Upper lobe of right lung (tissue), 1 donor: ENCODE measurements at regions not wholly inside any gene's neighbourhood (a gene's known extent, or its start where the extent isn't known, plus 50 kb on each side); places are given as distances from the start of the nearest gene placed in this dataset.
A peak's percentile ranks its signal among the peaks of the same experiment; 100 is the strongest.

Source experiments
- ATAC-seq: fragments of 200-7000 bp; cut with Tn5 transposase; one replicate; pipeline ENCODE4 v1.9.1; 2020; ENCODE audit warnings: mild to moderate bottlenecking, moderate library complexity
- DNase-seq: peaks from one replicate; pipeline ENCODE4 v3.0.0-alpha.2; 2020
- H3K27ac ChIP-seq: fragments of 200-600 bp; one replicate; pipeline ENCODE4 v1.8.0; 2022
- H3K27me3 ChIP-seq: fragments of 200-600 bp; one replicate; pipeline ENCODE4 v1.8.0; 2022; ENCODE audit warnings: mild to moderate bottlenecking
- H3K36me3 ChIP-seq: fragments of 200-600 bp; one replicate; pipeline ENCODE4 v1.8.0; 2022
- H3K4me1 ChIP-seq: fragments of 200-600 bp; one replicate; pipeline ENCODE4 v1.8.0; 2022
- H3K4me3 ChIP-seq: fragments of 200-600 bp; one replicate; pipeline ENCODE4 v1.8.0; 2022; ENCODE audit warnings: mild to moderate bottlenecking
- H3K9me3 ChIP-seq: fragments of 200-600 bp; one replicate; pipeline ENCODE4 v1.8.0; 2022
- CTCF ChIP-seq: fragments of 200-600 bp; IDR thresholded peaks from one replicate; pipeline ENCODE4 v1.8.0; 2022; ENCODE audit warnings: antibody characterized with exemption
- intact Hi-C: fragments of 100-400 bp; cut with DNase I; formaldehyde crosslinking; loops from one replicate; pipeline ENCODE4 v1.11.0; 2022
- donor health status: DM: no; HTN: yes; CAD: no; lungs with severe emphysema.

DNA sequence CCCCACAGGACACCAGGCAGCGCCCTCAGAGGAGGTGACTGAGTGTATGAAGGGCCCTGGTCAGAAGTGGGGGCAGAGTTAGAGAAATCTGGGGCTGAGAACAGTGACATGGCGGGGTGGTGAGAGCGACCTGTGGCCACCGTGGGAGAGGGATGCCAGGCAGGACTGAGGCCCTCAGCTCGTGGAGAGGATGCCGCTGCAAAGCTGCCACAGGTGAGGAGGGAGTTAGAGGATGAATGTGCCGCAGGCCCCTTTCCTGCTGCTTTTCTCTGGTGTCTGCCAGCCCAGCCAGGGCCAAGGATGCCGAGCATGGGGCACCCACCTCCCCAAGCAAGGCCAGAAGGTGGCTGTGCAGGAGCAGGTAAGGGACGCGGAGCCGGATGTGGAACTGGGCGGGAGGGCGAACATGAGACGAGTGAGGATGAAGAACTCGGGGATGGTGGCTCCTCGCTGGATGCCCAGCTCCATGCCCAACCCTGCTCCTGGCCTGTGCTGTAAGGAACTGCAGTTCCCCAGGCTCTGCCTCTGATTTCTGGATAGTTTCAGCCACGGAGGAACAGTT lies 269.2 kb upstream of the HDAC4 start:
- H3K36me3 ChIP-seq: no peaks in the 10 kb centered on the region
- no peaks in the 10 kb centered on the region for H3K4me1 ChIP-seq
- intact Hi-C loops: no loop called here
- no peak for TF ChIP-seq CTCF
- no peak overlapping the region for H3K4me3 ChIP-seq
- DNase-seq (peak; percentile 60), ATAC-seq (no peak)
- no peaks in the 10 kb centered on the region for H3K27me3 ChIP-seq
- H3K9me3 ChIP-seq: no peaks in the 10 kb centered on the region
- no peak overlapping the region for H3K27ac ChIP-seq

DNA sequence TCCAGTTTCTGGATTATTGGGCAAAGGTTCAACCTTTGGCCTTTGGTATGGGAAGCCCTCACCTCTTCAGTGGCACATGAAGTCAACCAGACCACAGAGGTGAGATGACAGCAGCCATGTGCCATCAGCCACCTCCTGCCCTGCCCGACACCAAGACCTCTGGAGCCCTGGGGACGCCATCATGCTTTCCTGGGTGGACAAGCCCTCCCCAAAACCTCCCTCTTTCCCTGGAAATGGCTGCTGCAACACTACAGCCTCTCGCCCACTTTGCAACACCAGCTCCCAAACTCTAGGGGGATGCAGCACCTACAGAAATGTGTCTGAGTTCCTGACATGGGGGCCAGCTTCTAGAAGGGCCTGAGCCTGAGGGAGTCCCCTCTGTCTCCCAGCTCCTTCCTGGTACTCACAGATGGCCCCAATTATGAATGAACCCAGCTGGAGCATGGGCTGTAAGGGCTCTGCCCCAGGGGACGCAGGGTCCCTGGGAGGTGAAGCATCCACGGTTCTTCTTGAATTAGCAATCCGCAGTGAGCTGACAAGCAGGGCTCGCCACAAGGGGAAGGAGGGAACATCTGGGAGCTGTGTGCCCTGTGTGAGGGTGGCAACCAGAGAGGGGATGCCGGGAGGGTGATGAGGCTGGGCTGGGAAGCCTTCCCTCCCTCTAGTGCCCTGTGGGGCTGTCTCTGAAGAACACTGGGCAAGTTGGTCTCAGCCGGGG lies 268.5 kb upstream of the HDAC4 start:
- peaks cover 1% of the 10 kb centered on the region for H3K27me3 ChIP-seq
- DNase-seq: peak; percentile 52
- no peak overlapping the region for H3K27ac ChIP-seq
- no peaks in the 10 kb centered on the region for H3K9me3 ChIP-seq
- H3K4me3 ChIP-seq: no peak overlapping the region
- no peaks in the 10 kb centered on the region for H3K36me3 ChIP-seq
- intact Hi-C loops: no loop called here
- no peaks in the 10 kb centered on the region for H3K4me1 ChIP-seq
- no peak for TF ChIP-seq CTCF
- ATAC-seq: no peak

DNA sequence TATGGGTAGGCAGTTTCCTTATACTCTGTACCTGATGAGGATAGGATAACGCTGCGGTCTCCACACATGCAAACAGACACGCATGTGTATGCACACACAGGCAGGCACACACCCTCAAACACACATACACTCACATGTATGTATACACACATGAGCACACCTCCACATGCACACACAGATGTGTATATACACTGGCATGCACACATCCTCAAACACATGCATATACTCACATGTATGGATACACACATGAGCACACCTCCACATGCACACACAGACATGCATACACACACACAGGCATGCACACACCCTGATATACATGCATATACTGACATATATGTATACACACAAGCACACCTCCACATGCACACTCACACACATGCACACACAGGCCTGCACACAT lies 267.8 kb upstream of the HDAC4 start:
- intact Hi-C loops: no loop called here
- H3K36me3 ChIP-seq: no peaks in the 10 kb centered on the region
- H3K27ac ChIP-seq: no peak overlapping the region
- ATAC-seq: no peak
- no peaks in the 10 kb centered on the region for H3K9me3 ChIP-seq
- H3K4me3 ChIP-seq: no peak overlapping the region
- H3K27me3 ChIP-seq: peaks cover 6% of the 10 kb centered on the region
- no peak for DNase-seq
- H3K4me1 ChIP-seq: no peaks in the 10 kb centered on the region
- no peak for TF ChIP-seq CTCF

DNA sequence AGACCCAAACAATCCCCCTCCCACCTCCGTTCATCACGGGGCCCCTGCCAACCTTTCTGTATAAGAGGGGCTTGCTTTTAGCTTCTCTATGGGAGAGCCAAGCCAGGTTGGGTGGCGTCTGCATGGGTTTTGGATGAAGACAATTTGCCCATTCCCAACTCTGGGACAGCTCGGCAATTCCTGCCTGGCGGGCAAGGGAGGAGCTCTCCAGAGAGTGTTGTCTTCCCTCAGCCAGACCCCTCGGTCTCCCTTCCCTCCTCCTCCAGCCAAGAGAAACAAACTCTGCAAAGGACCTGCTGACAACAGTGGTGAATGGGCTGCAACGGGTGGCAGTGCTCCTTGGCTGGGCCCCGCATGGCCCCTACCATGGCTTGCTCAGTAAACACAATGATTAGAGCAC lies 267.2 kb upstream of the HDAC4 start:
- no peak for TF ChIP-seq CTCF
- ATAC-seq (no peak), DNase-seq (no peak)
- Histone ChIP-seq H3K4me3 (no peak overlapping the region), H3K27me3 (peaks cover 9% of the 10 kb centered on the region), H3K9me3 (no peaks in the 10 kb centered on the region), H3K4me1 (no peaks in the 10 kb centered on the region), H3K36me3 (no peaks in the 10 kb centered on the region), H3K27ac (no peak overlapping the region)
- intact Hi-C loops: no loop called here

GRCh38 chr2:239667431-239667985 lies 266.7 kb upstream of the HDAC4 start:
- no peaks in the 10 kb centered on the region for H3K36me3 ChIP-seq
- DNase-seq: no peak
- intact Hi-C loops: no loop called here
- H3K9me3 ChIP-seq: no peaks in the 10 kb centered on the region
- ATAC-seq: no peak
- no peak overlapping the region for H3K4me3 ChIP-seq
- H3K4me1 ChIP-seq: no peaks in the 10 kb centered on the region
- H3K27ac ChIP-seq: no peak overlapping the region
- TF ChIP-seq CTCF: no peak
- peaks cover 9% of the 10 kb centered on the region for H3K27me3 ChIP-seq
